ENCODE measurements at regions not wholly inside any gene's neighbourhood (a gene's known extent, or its start where the extent isn't known, plus 50 kb on each side); places are given as distances from the start of the nearest gene placed in this dataset.

- no peak for DNase-seq (ENCODE audit: low read depth, low spot score)
- H3K4me3 ChIP-seq (ENCODE audit: low read length): no peak overlapping the region
Observed at GRCh38 chr13:63367522-63368198, 1952.0 kb upstream of the PCDH20 start.

- no peak for DNase-seq (ENCODE audit: low read depth, low spot score)
- no peak overlapping the region for H3K4me3 ChIP-seq (ENCODE audit: low read length)
Observed at GRCh38 chr13:63364159-63364558, 1948.5 kb upstream of the PCDH20 start.

GRCh38 chr13:63351533-63351932 is 1935.9 kb upstream of the PCDH20 start:
- H3K4me3 ChIP-seq (ENCODE audit: low read length): no peak overlapping the region
- no peak for DNase-seq (ENCODE audit: low read depth, low spot score)

GRCh38 chr13:63351081-63351480 is 1935.4 kb upstream of the PCDH20 start:
- no peak overlapping the region for H3K4me3 ChIP-seq (ENCODE audit: low read length)
- no peak for DNase-seq (ENCODE audit: low read depth, low spot score)

GRCh38 chr13:63345835-63346234 is 1930.2 kb upstream of the PCDH20 start:
- no peak overlapping the region for H3K4me3 ChIP-seq (ENCODE audit: low read length)
- no peak for DNase-seq (ENCODE audit: low read depth, low spot score)

DNA sequence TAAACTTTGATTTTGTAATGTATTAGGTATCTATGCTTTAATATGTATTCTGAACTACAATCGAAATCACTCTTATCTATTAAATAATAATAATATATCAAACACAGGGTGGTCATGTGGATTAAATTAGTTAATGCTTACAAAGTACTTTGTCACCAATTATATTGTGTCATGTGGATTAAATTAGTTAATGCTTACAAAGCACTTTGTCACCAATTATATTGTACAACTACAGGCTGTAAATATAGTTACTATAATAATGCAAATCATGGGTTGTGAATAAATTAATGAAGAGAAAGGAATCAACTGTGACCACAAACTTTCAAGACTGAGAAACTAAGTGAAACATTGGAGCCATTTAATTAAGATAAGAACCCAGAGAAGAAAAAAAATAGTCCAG is 1929.1 kb upstream of the PCDH20 start:
- DNase-seq (ENCODE audit: low read depth, low spot score): no peak
- H3K4me3 ChIP-seq (ENCODE audit: low read length): no peak overlapping the region

GRCh38 chr13:63337921-63338320 is 1922.3 kb upstream of the PCDH20 start:
- no peak overlapping the region for H3K4me3 ChIP-seq (ENCODE audit: low read length)
- peak; percentile 12 for DNase-seq (ENCODE audit: low read depth, low spot score)

DNA sequence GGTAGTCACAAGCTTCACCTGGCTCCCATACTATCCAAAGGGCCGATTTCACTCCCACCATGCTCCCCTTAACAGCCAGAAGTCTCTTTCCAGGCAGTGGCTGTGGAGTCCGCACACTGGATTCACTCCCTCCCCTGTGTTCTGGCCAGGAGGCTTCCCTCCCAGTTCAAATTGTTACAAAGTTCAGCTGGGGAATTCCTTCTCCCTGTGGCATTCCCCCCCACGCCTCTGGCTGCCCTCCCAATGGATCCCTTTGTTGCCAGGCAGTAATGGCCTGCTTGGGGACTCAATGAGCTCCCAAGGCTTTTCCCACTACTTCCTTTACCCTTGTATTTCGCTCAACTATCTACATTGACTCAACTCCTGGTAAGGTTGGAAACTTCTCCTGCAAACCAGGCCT is 1921.4 kb upstream of the PCDH20 start:
- no peak for DNase-seq (ENCODE audit: low read depth, low spot score)

GRCh38 chr13:63336549-63336948 is 1920.9 kb upstream of the PCDH20 start:
- no peak overlapping the region for H3K4me3 ChIP-seq (ENCODE audit: low read length)
- DNase-seq (ENCODE audit: low read depth, low spot score): peak; percentile 16

More for the DNA sequence above, 1921.4 kb upstream of the PCDH20 start:
- no peak overlapping the region for H3K4me3 ChIP-seq (ENCODE audit: low read length)

DNA sequence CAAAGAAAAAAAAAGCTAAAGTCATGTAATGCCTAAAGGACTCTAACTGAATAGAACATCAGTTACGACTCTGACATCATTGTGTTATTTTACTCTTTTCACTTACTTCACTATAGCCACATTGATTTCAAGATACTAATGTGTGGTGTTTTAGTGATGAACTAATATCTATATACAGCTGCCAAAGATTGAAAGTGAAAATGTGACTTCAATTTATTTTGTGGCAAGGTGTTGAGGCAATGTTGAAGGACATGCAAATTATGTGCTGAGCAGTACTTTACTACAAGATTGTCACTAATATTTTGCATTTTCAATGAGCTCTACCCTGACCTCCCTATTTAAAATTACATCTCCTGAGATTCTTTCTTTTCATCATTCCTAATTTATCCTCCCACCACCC is 1911.9 kb upstream of the PCDH20 start:
- H3K4me3 ChIP-seq (ENCODE audit: low read length): no peak overlapping the region
- no peak for DNase-seq (ENCODE audit: low read depth, low spot score)

GRCh38 chr13:63323441-63323840 is 1907.8 kb upstream of the PCDH20 start:
- no peak for DNase-seq (ENCODE audit: low read depth, low spot score)
- no peak overlapping the region for H3K4me3 ChIP-seq (ENCODE audit: low read length)

DNA sequence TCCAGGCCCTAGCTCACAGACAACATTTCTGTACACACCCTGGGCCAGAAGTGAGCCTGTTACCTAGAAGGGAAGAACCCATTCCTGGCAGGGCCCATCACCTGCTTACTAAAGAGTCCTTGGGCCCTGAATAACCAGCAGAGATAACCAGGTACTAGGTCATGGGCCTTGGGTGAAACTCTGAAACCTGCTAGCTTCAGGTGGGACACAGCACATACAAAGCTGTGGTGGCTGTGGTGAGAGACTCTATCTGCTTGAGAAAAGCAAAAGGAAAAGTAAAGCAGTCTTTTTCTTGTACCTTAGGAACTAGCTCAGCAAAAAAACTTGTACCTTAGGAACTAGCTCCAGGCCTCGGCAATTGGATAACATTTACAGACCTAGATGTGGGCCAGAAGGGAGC is 1895.9 kb upstream of the PCDH20 start:
- no peak for DNase-seq (ENCODE audit: low read depth, low spot score)

DNA sequence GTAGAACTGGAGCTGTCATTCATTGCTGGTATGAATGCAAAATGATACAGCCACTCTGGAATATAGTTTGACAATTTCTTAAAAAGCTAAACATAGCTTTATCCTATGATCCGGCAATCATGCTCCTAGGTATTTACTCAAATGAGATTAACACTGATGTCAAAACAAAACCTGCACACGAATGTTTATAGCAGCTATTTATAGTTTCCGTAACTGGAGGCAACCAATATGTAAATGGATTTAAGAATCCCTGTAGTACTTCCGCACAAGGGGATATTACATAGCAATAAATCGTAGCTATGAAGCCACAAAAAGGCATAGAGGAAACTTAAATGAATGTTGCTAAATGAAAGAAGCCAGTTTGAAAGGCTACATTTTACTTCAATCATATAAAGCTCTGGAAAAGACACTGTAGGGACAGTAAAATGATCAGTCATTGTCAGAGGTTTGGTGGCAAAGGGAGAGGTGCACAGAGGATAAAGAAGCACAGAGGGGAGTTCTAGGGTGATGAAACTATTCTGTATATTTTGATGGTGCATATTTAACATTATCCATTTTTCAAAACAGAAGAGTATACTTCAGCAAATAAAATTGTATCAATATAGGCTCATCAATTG is 1893.0 kb upstream of the PCDH20 start:
- no peak overlapping the region for H3K4me3 ChIP-seq (ENCODE audit: low read length)

More for the DNA sequence above, 1895.9 kb upstream of the PCDH20 start:
- no peak overlapping the region for H3K4me3 ChIP-seq (ENCODE audit: low read length)

DNA sequence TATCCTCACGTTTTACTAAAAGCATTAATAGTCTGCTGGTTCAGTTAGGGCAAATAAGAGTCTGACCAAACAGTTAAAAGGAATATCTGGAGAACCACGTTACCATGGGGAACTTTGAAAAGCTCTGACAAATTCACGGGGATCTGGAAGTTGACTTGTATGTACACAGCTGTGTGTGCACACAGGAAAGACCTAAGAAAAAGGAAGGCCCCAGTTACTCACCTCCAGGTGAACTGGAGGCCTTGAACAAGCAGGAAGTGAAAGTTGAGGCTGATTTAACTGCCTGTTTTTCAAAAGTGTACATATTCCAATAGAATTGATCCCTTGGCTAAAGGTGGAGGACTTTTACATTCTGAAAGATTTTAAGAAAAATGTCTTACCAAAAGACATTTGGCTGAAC is 1891.6 kb upstream of the PCDH20 start:
- no peak overlapping the region for H3K4me3 ChIP-seq (ENCODE audit: low read length)
- DNase-seq (ENCODE audit: low read depth, low spot score): peak; percentile 6

More for the DNA sequence above, 1893.0 kb upstream of the PCDH20 start:
- DNase-seq (ENCODE audit: low read depth, low spot score): no peak

- no peak for DNase-seq (ENCODE audit: low read depth, low spot score)
- H3K4me3 ChIP-seq (ENCODE audit: low read length): no peak overlapping the region
Observed at GRCh38 chr13:63305641-63306133, 1890.0 kb upstream of the PCDH20 start.

- no peak for DNase-seq (ENCODE audit: low read depth, low spot score)
- H3K4me3 ChIP-seq (ENCODE audit: low read length): no peak overlapping the region
Observed at GRCh38 chr13:63304497-63304896, 1888.8 kb upstream of the PCDH20 start.

GRCh38 chr13:63299866-63300394 is 1884.3 kb upstream of the PCDH20 start:
- no peak for DNase-seq (ENCODE audit: low read depth, low spot score)
- H3K4me3 ChIP-seq (ENCODE audit: low read length): no peak overlapping the region

DNA sequence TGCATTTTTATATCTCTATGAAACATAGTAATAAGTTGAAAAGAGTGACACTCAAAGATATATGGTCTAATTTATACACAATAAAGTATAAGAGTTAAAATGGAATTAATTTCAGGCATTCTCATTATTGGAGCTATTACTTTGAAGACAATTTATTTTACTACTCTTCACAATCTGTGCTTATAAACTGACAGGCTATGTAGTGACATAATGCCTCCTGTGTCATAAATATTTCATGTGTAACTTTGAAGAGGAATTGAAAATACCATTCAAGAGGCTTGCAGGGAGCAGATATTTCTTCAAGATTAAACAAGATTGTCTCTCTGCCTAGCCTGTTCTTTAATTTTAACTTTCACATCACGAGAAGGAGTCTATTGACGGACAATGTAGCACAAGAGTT is 1881.5 kb upstream of the PCDH20 start:
- no peak for DNase-seq (ENCODE audit: low read depth, low spot score)
- no peak overlapping the region for H3K4me3 ChIP-seq (ENCODE audit: low read length)

GRCh38 chr13:63291701-63292100 is 1876.1 kb upstream of the PCDH20 start:
- no peak overlapping the region for H3K4me3 ChIP-seq (ENCODE audit: low read length)
- DNase-seq (ENCODE audit: low read depth, low spot score): no peak

DNA sequence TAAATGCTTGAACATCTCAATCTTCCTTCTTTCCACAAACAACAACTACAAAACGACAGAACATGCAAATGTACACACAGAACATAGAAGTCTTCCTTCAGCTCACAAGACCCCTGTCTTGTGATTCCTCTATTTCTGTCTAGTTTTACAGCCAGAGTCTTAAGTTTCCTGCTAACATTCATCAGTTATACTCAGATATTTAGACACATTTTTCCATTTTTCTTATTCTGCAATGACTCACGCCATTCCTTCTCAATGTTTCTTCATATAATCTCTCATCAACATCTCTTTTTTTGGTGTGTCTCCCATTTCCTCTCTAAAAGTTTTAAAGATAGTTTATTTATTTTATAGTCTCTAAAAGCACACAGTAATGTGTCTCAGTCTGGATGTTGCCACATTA is 1872.9 kb upstream of the PCDH20 start:
- DNase-seq (ENCODE audit: low read depth, low spot score): no peak
- no peak overlapping the region for H3K4me3 ChIP-seq (ENCODE audit: low read length)

GRCh38 chr13:63287926-63288325 is 1872.3 kb upstream of the PCDH20 start:
- H3K4me3 ChIP-seq (ENCODE audit: low read length): no peak overlapping the region
- no peak for DNase-seq (ENCODE audit: low read depth, low spot score)

Data from Jurkat, Clone E6-1 (cell line).